ENCODE measurements at regions not wholly inside any gene's neighbourhood (a gene's known extent, or its start where the extent isn't known, plus 50 kb on each side); places are given as distances from the start of the nearest gene placed in this dataset.

- peak; percentile 7 for DNase-seq
These were observed 57.8 kb downstream of the SPATA19 start for GRCh38 chr11:133787379-133788141.

DNA sequence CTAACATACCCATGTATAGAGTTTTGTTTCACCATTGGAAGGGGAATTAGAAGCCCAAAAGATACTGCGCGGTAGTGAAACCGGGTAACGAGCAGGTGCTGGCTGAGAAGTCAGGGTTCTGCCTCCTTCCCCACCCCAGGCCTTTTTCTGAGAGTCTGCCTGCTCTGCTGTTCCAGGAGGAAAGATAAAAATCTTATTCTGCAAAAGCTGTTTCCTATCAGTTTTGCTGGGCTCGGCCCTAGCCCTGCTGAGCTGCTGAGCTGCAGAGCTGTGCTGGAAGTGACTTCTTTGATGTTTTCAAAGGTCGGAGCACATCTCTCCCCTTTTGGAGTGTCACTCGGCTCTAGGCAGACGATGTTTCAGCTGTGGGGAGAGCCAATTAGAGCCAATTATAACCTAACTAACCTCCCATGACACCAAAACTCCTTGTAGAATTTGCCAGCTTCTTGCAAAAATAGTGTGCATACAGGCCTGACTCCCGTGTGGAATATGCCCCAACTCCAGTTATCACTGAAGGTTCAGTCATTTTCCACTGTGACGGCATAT is 59.4 kb downstream of the SPATA19 start:
- DNase-seq, result no peak

- no peak for DNase-seq
These were observed 61.0 kb downstream of the SPATA19 start for GRCh38 chr11:133784359-133784758.

DNA sequence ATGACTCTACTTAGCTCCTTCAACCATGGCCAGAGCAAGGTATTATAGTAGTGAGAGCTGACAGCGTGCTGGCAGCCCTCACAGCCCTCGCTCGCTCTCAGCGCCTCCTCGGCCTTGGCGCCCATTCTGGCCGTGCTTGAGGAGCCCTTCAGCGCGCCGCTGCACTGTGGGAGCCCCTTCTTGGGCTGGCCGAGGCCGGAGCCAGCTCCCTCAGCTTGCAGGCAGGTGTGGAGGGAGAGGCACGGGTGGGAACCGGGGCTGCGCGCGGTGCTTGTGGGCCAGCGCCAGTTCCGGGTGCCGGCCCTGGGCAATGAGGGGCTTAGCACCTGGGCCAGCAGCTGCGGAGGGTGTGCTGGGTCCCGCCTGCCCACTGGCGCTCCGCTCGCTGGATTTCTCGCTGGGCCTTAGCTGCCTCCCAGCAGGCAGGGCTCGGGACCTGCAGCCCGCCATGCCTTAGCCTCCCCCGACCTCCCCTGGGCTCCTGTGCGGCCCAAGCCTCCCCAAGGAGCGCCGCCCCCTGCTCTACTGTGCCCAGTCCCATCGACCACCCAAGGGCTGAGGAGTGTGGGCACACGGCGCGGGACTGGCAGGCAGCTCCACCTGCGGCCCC is 63.1 kb downstream of the SPATA19 start:
- DNase-seq, result no peak

DNA sequence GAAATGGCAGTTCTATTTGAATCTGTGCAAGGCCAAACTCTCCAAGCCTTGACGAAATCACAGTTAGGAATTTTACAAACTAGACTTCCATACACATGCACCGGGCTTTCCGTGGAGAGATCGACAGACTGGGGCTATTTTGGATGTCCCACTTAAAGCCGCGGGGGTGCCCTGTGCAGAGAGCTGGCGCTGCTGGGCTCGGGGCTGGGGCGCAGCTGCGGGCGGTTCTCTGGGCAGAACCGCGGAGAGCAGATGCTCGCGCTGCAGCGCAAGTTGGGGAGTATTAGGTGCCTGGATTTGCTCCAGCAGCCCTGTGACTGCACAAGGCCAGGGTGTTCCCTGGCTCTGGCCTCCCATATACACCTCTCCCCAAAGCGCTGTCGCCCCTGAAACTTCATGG is 67.2 kb downstream of the SPATA19 start:
- DNase-seq, result no peak

DNA sequence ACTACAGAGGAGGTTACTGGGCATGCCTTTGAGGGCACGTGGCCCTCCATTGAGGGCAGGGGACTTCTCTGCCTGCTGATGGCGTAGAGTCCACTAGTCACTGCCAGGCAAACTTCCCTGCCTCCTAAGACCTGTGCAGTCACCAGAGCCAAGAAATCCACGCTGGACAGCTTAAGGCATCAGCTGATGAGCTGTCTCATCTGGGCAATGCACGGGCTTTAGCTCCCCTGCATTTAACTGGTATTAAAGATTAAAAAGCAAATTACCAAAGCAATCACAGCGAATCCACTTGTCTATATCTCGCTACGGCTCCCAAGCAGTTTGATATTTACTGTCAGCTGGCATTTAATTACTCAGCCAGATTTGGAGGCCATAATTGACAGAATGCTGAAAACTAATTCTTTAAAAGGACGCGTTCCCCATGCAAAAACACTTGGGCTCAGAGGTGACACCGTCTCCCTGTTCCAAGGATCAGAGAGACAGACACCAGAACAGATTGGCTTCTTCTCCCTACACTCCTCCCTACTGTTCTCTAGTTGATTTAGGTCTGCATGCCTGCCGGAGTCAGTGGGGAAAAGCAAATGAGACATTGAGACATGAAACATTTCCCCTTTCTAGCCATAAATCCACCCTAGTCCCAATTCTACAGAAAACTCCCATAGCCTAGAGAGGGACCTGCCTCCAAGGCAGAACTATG is 68.5 kb downstream of the SPATA19 start:
- DNase-seq, result no peak

DNA sequence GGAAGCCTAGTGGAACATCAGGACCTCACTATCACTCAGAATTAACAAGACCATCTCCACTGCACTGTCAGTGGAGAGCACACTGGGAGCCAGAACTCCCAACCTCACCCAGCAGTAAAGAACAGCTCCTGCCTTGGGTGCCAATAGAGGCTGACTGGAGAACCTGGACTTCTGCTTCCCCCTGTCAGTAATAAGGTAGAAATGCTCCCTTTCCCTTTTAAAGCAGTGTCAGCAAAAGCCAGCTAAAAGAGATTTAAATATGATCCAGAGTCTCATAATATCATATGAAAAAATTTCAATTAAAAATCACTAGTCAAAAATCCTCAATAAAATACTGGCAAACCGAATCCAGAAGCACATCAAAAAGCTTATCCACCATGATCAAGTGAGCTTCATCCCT is 82.8 kb downstream of the SPATA19 start:
- no peak for DNase-seq

DNA sequence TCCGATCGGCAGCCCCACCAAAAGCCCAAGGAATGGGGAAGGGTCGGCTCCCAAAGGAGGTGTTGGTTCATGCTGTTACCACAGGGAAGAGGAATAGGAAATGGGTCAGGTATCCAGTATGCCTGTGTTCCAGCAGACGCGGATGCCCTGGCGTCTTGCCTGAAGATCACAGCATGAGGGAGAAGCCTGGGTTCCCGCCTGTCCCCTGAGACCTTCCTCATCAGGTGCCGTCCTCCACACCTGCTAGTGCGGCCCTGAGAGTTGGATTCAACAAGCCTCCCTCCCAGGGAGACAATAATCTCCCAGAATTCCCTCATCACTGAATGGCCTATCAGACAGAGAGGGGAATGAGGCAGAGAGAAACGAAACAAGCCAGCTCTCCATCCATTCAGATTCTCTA is 92.2 kb downstream of the SPATA19 start:
- no peak for DNase-seq

DNA sequence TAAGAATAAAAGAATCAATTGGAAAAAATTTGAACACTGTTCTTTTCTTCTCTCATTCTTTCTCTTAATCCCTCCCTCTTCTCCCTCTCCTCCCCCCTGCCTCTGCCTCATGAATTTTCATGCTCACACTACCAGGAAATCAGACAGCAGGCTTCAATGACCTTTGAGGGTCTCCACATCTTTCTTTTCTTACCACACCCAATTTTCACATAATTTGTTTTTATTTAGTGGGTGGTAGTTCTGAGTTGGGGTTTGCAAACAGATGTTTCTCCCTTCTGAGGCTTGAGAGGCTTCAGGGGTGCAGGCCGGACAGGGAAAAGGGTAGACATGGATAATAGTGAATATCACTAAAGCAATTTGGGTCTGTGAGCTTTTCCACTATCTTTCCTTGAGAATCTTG is 95.5 kb downstream of the SPATA19 start:
- no peak for DNase-seq

- no peak for DNase-seq
These were observed 97.9 kb downstream of the SPATA19 start for GRCh38 chr11:133747409-133747808.

- DNase-seq, result no peak
These were observed 98.5 kb downstream of the SPATA19 start for GRCh38 chr11:133746663-133747306.

DNA sequence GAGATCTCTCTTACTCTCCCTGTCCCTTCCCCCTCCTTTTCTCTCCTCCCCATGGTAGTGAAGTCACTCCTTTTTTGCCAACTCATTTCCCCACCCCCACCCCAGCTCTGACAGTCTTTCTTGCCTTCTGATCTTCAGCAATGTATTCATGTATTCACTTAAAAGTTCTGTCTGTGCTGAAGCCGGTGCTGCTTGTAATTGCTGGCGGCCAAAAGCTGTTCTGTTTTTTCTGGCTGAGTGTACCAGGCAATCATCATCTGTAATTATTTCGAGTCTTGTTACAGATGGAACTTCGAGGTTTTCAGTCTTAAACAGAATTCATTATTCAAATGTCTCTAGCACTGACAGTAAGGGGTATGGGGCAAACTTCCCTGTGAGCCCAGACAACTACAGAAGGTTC is 99.5 kb downstream of the SPATA19 start:
- DNase-seq, result no peak

DNA sequence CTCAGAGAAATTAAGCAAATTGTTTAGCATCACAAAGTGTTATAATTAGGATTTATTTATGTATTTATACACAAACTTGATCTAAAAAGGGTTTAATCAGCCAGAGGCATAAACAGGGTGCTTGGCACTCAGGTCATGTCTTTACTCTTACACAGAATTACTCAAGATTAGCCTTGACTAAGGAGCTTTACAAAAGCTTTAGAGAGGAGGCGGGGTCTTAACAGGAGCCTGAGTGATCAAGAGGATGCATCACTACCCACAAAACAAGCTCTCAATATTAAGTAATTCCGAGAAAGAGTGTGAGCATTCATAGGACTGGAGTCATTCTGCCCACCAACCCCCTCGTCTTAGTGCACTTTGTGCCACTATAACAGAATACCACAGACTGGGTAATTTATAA is 103.0 kb downstream of the SPATA19 start:
- DNase-seq, result no peak

GRCh38 chr11:133740963-133741362 is 104.3 kb downstream of the SPATA19 start:
- DNase-seq, result no peak

- DNase-seq, result no peak
These were observed 105.8 kb downstream of the SPATA19 start for GRCh38 chr11:133739481-133739880.

- no peak for DNase-seq
These were observed 106.7 kb downstream of the SPATA19 start for GRCh38 chr11:133738624-133739023.

DNA sequence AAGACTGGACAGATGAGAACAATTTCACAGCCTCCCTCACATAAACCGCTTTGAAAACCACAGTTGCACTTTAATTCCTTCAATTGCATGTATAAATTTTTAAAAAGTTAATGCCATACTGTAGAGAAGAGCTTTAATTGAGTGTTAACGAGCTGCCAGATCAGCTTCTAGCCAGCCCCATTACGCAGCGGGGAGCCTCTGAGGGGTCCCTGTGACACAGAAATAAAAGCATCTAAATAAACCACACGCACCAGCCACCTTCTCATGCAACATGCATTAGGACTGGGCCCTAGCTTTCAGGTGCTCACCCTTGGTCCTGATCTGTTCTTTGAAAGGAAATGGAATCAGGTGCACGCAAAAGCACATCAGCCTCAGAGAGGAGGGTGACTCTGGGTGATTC is 111.7 kb downstream of the SPATA19 start:
- no peak for DNase-seq

- no peak for DNase-seq
These were observed 113.1 kb downstream of the SPATA19 start for GRCh38 chr11:133732109-133732674.

GRCh38 chr11:133727774-133728173 is 117.5 kb downstream of the SPATA19 start:
- no peak for DNase-seq

DNA sequence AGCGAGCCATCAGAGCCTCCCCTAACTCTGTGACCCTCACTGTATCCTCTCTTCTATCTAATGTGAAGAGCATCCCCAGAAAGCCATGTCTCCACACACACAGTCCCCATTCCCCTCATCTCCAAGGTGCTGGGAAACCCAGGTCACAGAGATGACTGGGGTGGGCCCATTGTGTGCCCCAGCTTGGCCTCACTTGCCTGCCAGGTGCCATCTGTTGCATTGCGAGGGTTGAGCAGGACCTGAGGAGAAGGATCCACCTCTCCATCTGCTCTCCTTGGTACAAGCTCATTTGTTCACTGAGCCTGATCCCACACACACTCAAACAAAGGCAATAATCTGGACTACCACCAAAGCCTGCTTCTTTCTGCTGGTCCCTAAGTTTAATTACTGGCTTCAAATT is 118.8 kb downstream of the SPATA19 start:
- DNase-seq, result no peak

GRCh38 chr11:133724116-133724515 is 121.2 kb downstream of the SPATA19 start:
- no peak for DNase-seq

GRCh38 chr11:133723056-133723455 is 122.3 kb downstream of the SPATA19 start:
- no peak for DNase-seq

DNA sequence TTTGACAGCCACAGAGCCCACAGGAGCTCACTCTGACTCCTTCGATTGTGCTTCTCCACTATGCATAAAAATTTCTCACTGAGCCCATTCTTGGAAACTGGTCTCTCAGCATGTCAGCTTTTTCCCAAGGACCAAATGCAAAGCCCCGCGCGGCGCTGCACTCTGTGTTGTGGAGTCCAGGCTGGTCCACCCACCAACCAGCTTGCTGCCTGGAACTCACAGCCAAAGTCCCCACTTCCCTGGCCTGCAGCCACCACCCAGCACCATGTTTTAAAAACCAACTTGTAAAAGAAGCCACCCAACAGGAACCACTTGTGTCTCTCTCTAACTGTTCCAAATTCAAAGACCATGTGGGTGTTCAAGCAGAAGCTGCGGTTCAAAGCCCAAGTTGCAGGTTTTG is 124.4 kb downstream of the SPATA19 start:
- no peak for DNase-seq

Measured in activated CD4-positive, alpha-beta T cell treated with anti-CD3 and anti-CD28 coated beads for 48 hours (primary cell).